Lung (tissue), 11 donors: ENCODE measurements at regions not wholly inside any gene's neighbourhood (a gene's known extent, or its start where the extent isn't known, plus 50 kb on each side); places are given as distances from the start of the nearest gene placed in this dataset.

Experiments used
- ATAC-seq: fragments of 200-7000 bp; cut with Tn5 transposase; one replicate; pipeline ENCODE4 v1.9.1; 2020; ENCODE audit warnings: moderate number of reproducible peaks; ENCODE audit not compliant: insufficient read depth, low FRiP score
- DNase-seq, 3 donors: peaks; one replicate each; pipeline ENCODE4 v3.0.0-alpha.2; 2013 to 2017
- H3K27ac ChIP-seq, 2 donors: one replicate each; pipeline ENCODE4 v1.5.1; 2013; ENCODE audit warnings: mild to moderate bottlenecking in 2 of 2, moderate library complexity in 2 of 2, control low read depth in 1 of 2, inconsistent platforms in 1 of 2, low read depth in 1 of 2, low read length in 1 of 2
- H3K27me3 ChIP-seq, 3 donors: one replicate each; pipeline ENCODE4 v1.5.1; 2013; ENCODE audit warnings: low read length in 2 of 3; ENCODE audit not compliant: control insufficient read depth in 3 of 3, insufficient read depth in 3 of 3
- H3K36me3 ChIP-seq, 4 donors: one replicate each; pipeline ENCODE4 v1.5.1; 2013; ENCODE audit warnings: low read length in 4 of 4, mild to moderate bottlenecking in 1 of 4, moderate library complexity in 1 of 4; ENCODE audit not compliant: control insufficient read depth in 4 of 4, insufficient read depth in 4 of 4
- H3K4me1 ChIP-seq, 5 donors: one replicate each; pipeline ENCODE4 v1.5.1; 2013; ENCODE audit warnings: low read length in 5 of 5, mild to moderate bottlenecking in 2 of 5, moderate library complexity in 1 of 5; ENCODE audit not compliant: control insufficient read depth in 5 of 5, insufficient read depth in 5 of 5
- H3K4me3 ChIP-seq: one replicate; pipeline ENCODE4 v1.5.1; 2013; ENCODE audit warnings: mild to moderate bottlenecking, control low read depth, moderate library complexity
- H3K9ac ChIP-seq, 2 donors: one replicate each; pipeline ENCODE4 v1.5.1; 2013; ENCODE audit warnings: low read length in 2 of 2, control low read depth in 1 of 2; ENCODE audit not compliant: insufficient read depth in 1 of 2
- H3K9me3 ChIP-seq, 4 donors: one replicate each; pipeline ENCODE4 v1.5.1; 2013; ENCODE audit warnings: low read length in 3 of 4, mild to moderate bottlenecking in 1 of 4, moderate library complexity in 1 of 4; ENCODE audit not compliant: control insufficient read depth in 4 of 4, insufficient read depth in 3 of 4
- WGBS, 2 donors: extraction: QIAGEN DNeasy Blood & Tissue Kit; methylation state at CpG; one replicate each; pipeline ENCODE4 v1.1.7; 2013; 5-methylcytosine and 5-hydroxymethylcytosine counted together
- TF ChIP-seq, protein P1 (sequence below): IDR thresholded peaks from 2 replicates; pipeline ENCODE4 v1.5.1; 2012; ENCODE audit warnings: mild to moderate bottlenecking; ENCODE audit errors: control extremely low read depth, extremely low read depth
- donor health status: control.
- donor health status: control.
- donor health status: Bipolar disorder and iron deficiency.
- donor health status: healthy.
- donor health status: DM: yes; HTN: yes; CAD: no.

DNA sequence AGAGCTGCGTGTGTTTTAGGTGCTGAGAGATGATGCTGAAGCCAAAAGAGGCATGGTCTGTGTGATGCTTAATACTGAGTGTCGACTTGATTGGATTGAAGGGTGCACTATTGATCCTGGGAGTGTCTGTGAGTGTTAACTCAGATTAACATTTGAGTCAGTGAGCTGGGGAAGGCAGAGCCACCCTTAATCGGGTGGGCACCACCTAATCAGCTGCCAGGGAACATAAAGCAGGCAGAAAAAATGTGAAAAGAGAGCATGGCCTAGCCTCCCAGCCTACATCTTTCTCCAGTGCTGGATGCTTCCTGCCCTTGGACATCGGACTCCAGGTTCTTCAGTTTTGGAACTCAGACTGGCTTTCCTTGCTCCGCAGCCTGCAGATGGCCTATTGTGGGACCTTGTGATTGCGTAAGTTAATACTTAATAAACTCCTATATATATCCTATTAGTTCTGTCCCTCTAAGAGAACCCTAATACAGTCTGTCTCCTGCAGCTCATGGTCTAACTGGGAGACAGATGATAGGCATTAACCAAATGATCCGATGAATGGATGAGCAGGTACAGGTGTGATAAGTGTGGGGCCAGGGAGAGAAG is 91.6 kb downstream of the TFAP2C start:
- no peak overlapping the region for H3K9ac ChIP-seq
- 90 to 92% methylated on average over 7 of the region's 7 CpGs for WGBS, 2 donors
- H3K4me1 ChIP-seq = no peaks in the 10 kb centered on the region
- H3K9me3 ChIP-seq = no peaks in the 10 kb centered on the region
- no peak overlapping the region for H3K4me3 ChIP-seq
- H3K27me3 ChIP-seq = no peaks in the 10 kb centered on the region
- H3K36me3 ChIP-seq = no peaks in the 10 kb centered on the region
- TF ChIP-seq, protein P1, sequence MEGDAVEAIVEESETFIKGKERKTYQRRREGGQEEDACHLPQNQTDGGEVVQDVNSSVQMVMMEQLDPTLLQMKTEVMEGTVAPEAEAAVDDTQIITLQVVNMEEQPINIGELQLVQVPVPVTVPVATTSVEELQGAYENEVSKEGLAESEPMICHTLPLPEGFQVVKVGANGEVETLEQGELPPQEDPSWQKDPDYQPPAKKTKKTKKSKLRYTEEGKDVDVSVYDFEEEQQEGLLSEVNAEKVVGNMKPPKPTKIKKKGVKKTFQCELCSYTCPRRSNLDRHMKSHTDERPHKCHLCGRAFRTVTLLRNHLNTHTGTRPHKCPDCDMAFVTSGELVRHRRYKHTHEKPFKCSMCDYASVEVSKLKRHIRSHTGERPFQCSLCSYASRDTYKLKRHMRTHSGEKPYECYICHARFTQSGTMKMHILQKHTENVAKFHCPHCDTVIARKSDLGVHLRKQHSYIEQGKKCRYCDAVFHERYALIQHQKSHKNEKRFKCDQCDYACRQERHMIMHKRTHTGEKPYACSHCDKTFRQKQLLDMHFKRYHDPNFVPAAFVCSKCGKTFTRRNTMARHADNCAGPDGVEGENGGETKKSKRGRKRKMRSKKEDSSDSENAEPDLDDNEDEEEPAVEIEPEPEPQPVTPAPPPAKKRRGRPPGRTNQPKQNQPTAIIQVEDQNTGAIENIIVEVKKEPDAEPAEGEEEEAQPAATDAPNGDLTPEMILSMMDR = no peak
- ATAC-seq (no peak), DNase-seq (no peak)
- no peak overlapping the region for H3K27ac ChIP-seq

GRCh38 chr20:56722042-56722441 is 92.9 kb downstream of the TFAP2C start:
- Histone ChIP-seq H3K9me3 (no peaks in the 10 kb centered on the region), H3K9ac (no peak overlapping the region), H3K4me3 (no peak overlapping the region), H3K27me3 (no peaks in the 10 kb centered on the region), H3K27ac (no peak overlapping the region), H3K4me1 (no peaks in the 10 kb centered on the region), H3K36me3 (no peaks in the 10 kb centered on the region)
- 14 to 46% methylated on average over 10 of the region's 10 CpGs for WGBS, 2 donors
- ATAC-seq = no peak
- DNase-seq = peak in 2 of 3 donors; percentile 9 to 12
- TF ChIP-seq, protein P1 = no peak

- DNase-seq = no peak
- TF ChIP-seq, protein P1 = no peak
- WGBS, 2 donors = 86 to 96% methylated on average over 6 of the region's 6 CpGs
- no peaks in the 10 kb centered on the region for H3K9me3 ChIP-seq
- H3K36me3 ChIP-seq = no peaks in the 10 kb centered on the region
- no peak for ATAC-seq
- no peak overlapping the region for H3K27ac ChIP-seq
- no peak overlapping the region for H3K9ac ChIP-seq
- H3K27me3 ChIP-seq = no peaks in the 10 kb centered on the region
- no peak overlapping the region for H3K4me3 ChIP-seq
- H3K4me1 ChIP-seq = no peaks in the 10 kb centered on the region
Measured at GRCh38 chr20:56723331-56723730, 94.2 kb downstream of the TFAP2C start.

- WGBS, 2 donors = 53% methylated on average over 5 of the region's 5 CpGs
- no peak for ATAC-seq
- TF ChIP-seq, protein P1 = no peak
Measured at GRCh38 chr20:56724241-56724757, 95.2 kb downstream of the TFAP2C start.

More at GRCh38 chr20:56724241-56724757, 95.2 kb downstream of the TFAP2C start:
- DNase-seq = no peak
- Histone ChIP-seq H3K4me3 (no peak overlapping the region), H3K4me1 (no peaks in the 10 kb centered on the region), H3K9ac (no peak overlapping the region), H3K9me3 (no peaks in the 10 kb centered on the region), H3K36me3 (no peaks in the 10 kb centered on the region), H3K27ac (no peak overlapping the region), H3K27me3 (no peaks in the 10 kb centered on the region)
